Stimulated activated naive CD8-positive, alpha-beta T cell treated with anti-CD3 and anti-CD28 coated beads, Interleukin-15, amount 100 ng/mL, for 72 hours (primary cell): ENCODE measurements at regions not wholly inside any gene's neighbourhood (a gene's known extent, or its start where the extent isn't known, plus 50 kb on each side); places are given as distances from the start of the nearest gene placed in this dataset.

Experiments used
- ATAC-seq: fragments of 150-1000 bp; cut with Tn5 transposase; 2 replicates; pipeline ENCODE4 v1.10.0; 2021; ENCODE audit warnings: mild to moderate bottlenecking, moderate library complexity
- DNase-seq, 2 donors: peaks; one replicate each; pipeline ENCODE4 v3.0.0; 2021 to 2022
- H3K27ac Mint-ChIP-seq, 2 donors: one replicate each; pipeline ENCODE4 v1.8.0; 2022; ENCODE audit warnings: mild to moderate bottlenecking in 2 of 2, mixed read lengths in 2 of 2, moderate library complexity in 2 of 2
- H3K27me3 Mint-ChIP-seq: one replicate; pipeline ENCODE4 v1.8.0; 2022; ENCODE audit warnings: mixed read lengths
- H3K4me1 Mint-ChIP-seq: one replicate; pipeline ENCODE4 v1.8.0; 2022; ENCODE audit warnings: mild to moderate bottlenecking, mixed read lengths
- H3K4me3 Mint-ChIP-seq, 2 donors: one replicate each; pipeline ENCODE4 v1.8.0; 2022; ENCODE audit warnings: mild to moderate bottlenecking in 2 of 2, mixed read lengths in 2 of 2, moderate library complexity in 1 of 2
- H3K9me3 Mint-ChIP-seq, 2 donors: one replicate each; pipeline ENCODE4 v1.8.0; 2022; ENCODE audit warnings: mixed read lengths in 2 of 2

GRCh38 chr5:58064801-58065200 is 395.1 kb downstream of the PLK2 start:
- Mint-ChIP-seq H3K27ac (no peak overlapping the region), H3K9me3 (no peaks in the 10 kb centered on the region), H3K4me3 (no peak overlapping the region), H3K4me1 (no peaks in the 10 kb centered on the region), H3K27me3 (no peaks in the 10 kb centered on the region)
- ATAC-seq (no peak), DNase-seq (no peak)

GRCh38 chr5:58060996-58061395 is 398.9 kb downstream of the PLK2 start:
- no peaks in the 10 kb centered on the region for H3K27me3 Mint-ChIP-seq
- ATAC-seq (no peak), DNase-seq (no peak)
- no peaks in the 10 kb centered on the region for H3K9me3 Mint-ChIP-seq
- peak overlapping the region in 1 of 2 donors; percentile 17 for H3K27ac Mint-ChIP-seq
- H3K4me1 Mint-ChIP-seq: no peaks in the 10 kb centered on the region
- no peak overlapping the region for H3K4me3 Mint-ChIP-seq

- H3K27me3 Mint-ChIP-seq: no peaks in the 10 kb centered on the region
- DNase-seq (no peak), ATAC-seq (no peak)
- no peaks in the 10 kb centered on the region for H3K4me1 Mint-ChIP-seq
- no peak overlapping the region for H3K4me3 Mint-ChIP-seq
- no peaks in the 10 kb centered on the region for H3K9me3 Mint-ChIP-seq
- H3K27ac Mint-ChIP-seq: peak overlapping the region in 1 of 2 donors; percentile 57
These were observed 402.6 kb downstream of the PLK2 start for GRCh38 chr5:58057324-58057723.

- no peak overlapping the region for H3K4me3 Mint-ChIP-seq
- no peak for DNase-seq
- H3K4me1 Mint-ChIP-seq: no peaks in the 10 kb centered on the region
- no peaks in the 10 kb centered on the region for H3K27me3 Mint-ChIP-seq
- no peaks in the 10 kb centered on the region for H3K9me3 Mint-ChIP-seq
- no peak overlapping the region for H3K27ac Mint-ChIP-seq
- no peak for ATAC-seq
These were observed 403.3 kb downstream of the PLK2 start for GRCh38 chr5:58056546-58056945.

- Mint-ChIP-seq H3K27me3 (no peaks in the 10 kb centered on the region), H3K4me3 (no peak overlapping the region), H3K9me3 (no peaks in the 10 kb centered on the region), H3K4me1 (no peaks in the 10 kb centered on the region), H3K27ac (no peak overlapping the region)
- ATAC-seq: no peak
- DNase-seq: no peak
These were observed 405.9 kb downstream of the PLK2 start for GRCh38 chr5:58054018-58054417.

GRCh38 chr5:58048954-58049353 is 410.9 kb downstream of the PLK2 start:
- H3K9me3 Mint-ChIP-seq: no peaks in the 10 kb centered on the region
- DNase-seq (no peak), ATAC-seq (no peak)
- H3K27ac Mint-ChIP-seq: no peak overlapping the region
- H3K27me3 Mint-ChIP-seq: no peaks in the 10 kb centered on the region
- H3K4me1 Mint-ChIP-seq: no peaks in the 10 kb centered on the region
- H3K4me3 Mint-ChIP-seq: no peak overlapping the region

GRCh38 chr5:58048185-58048925 is 411.5 kb downstream of the PLK2 start:
- ATAC-seq: no peak
- DNase-seq: no peak
- H3K9me3 Mint-ChIP-seq: no peaks in the 10 kb centered on the region
- H3K4me1 Mint-ChIP-seq: no peaks in the 10 kb centered on the region
- H3K27ac Mint-ChIP-seq: no peak overlapping the region
- no peak overlapping the region for H3K4me3 Mint-ChIP-seq
- H3K27me3 Mint-ChIP-seq: no peaks in the 10 kb centered on the region

GRCh38 chr5:58046371-58046770 is 413.5 kb downstream of the PLK2 start:
- H3K27me3 Mint-ChIP-seq: no peaks in the 10 kb centered on the region
- no peak for ATAC-seq
- no peaks in the 10 kb centered on the region for H3K9me3 Mint-ChIP-seq
- H3K27ac Mint-ChIP-seq: no peak overlapping the region
- no peaks in the 10 kb centered on the region for H3K4me1 Mint-ChIP-seq
- H3K4me3 Mint-ChIP-seq: no peak overlapping the region
- no peak for DNase-seq

GRCh38 chr5:58044166-58044565 is 415.7 kb downstream of the PLK2 start:
- DNase-seq (no peak), ATAC-seq (no peak)
- Mint-ChIP-seq H3K4me1 (no peaks in the 10 kb centered on the region), H3K4me3 (no peak overlapping the region), H3K27me3 (no peaks in the 10 kb centered on the region), H3K27ac (no peak overlapping the region), H3K9me3 (no peaks in the 10 kb centered on the region)

- no peak overlapping the region for H3K27ac Mint-ChIP-seq
- no peaks in the 10 kb centered on the region for H3K27me3 Mint-ChIP-seq
- no peaks in the 10 kb centered on the region for H3K4me1 Mint-ChIP-seq
- DNase-seq (no peak), ATAC-seq (no peak)
- H3K4me3 Mint-ChIP-seq: no peak overlapping the region
- no peaks in the 10 kb centered on the region for H3K9me3 Mint-ChIP-seq
These were observed 416.6 kb downstream of the PLK2 start for GRCh38 chr5:58043032-58043945.

GRCh38 chr5:58041884-58042283 is 418.0 kb downstream of the PLK2 start:
- Mint-ChIP-seq H3K27ac (no peak overlapping the region), H3K4me1 (no peaks in the 10 kb centered on the region), H3K9me3 (no peaks in the 10 kb centered on the region), H3K4me3 (no peak overlapping the region), H3K27me3 (no peaks in the 10 kb centered on the region)
- DNase-seq (no peak), ATAC-seq (no peak)

- Mint-ChIP-seq H3K4me1 (no peaks in the 10 kb centered on the region), H3K9me3 (no peaks in the 10 kb centered on the region), H3K27ac (no peak overlapping the region), H3K4me3 (no peak overlapping the region), H3K27me3 (no peaks in the 10 kb centered on the region)
- DNase-seq: no peak
- ATAC-seq: no peak
These were observed 419.0 kb downstream of the PLK2 start for GRCh38 chr5:58040846-58041245.

GRCh38 chr5:58040044-58040443 is 419.8 kb downstream of the PLK2 start:
- ATAC-seq (no peak), DNase-seq (no peak)
- Mint-ChIP-seq H3K9me3 (no peaks in the 10 kb centered on the region), H3K27me3 (no peaks in the 10 kb centered on the region), H3K27ac (no peak overlapping the region), H3K4me3 (no peak overlapping the region), H3K4me1 (no peaks in the 10 kb centered on the region)

- Mint-ChIP-seq H3K9me3 (no peaks in the 10 kb centered on the region), H3K4me3 (no peak overlapping the region), H3K4me1 (no peaks in the 10 kb centered on the region), H3K27me3 (no peaks in the 10 kb centered on the region), H3K27ac (no peak overlapping the region)
- ATAC-seq: no peak
- DNase-seq: no peak
These were observed 422.0 kb downstream of the PLK2 start for GRCh38 chr5:58037899-58038298.

GRCh38 chr5:58025809-58026208 is 434.1 kb downstream of the PLK2 start:
- H3K27me3 Mint-ChIP-seq: no peaks in the 10 kb centered on the region
- no peak overlapping the region for H3K4me3 Mint-ChIP-seq
- no peak overlapping the region for H3K27ac Mint-ChIP-seq
- ATAC-seq: no peak
- no peak for DNase-seq
- no peaks in the 10 kb centered on the region for H3K9me3 Mint-ChIP-seq
- no peaks in the 10 kb centered on the region for H3K4me1 Mint-ChIP-seq

- DNase-seq (no peak), ATAC-seq (no peak)
- Mint-ChIP-seq H3K4me3 (no peak overlapping the region), H3K27me3 (no peaks in the 10 kb centered on the region), H3K9me3 (no peaks in the 10 kb centered on the region), H3K27ac (no peak overlapping the region), H3K4me1 (no peaks in the 10 kb centered on the region)
These were observed 435.7 kb downstream of the PLK2 start for GRCh38 chr5:58024151-58024550.
